HUES64 (cell line): ENCODE measurements at regions not wholly inside any gene's neighbourhood (a gene's known extent, or its start where the extent isn't known, plus 50 kb on each side); places are given as distances from the start of the nearest gene placed in this dataset.

Experiments
- H3K27ac ChIP-seq: 2 replicates; pipeline ENCODE4 v1.7.0; 2013; ENCODE audit warnings: low read depth, low read length, inconsistent platforms
- H3K27me3 ChIP-seq: 2 replicates; pipeline ENCODE4 v1.6.1; 2013; ENCODE audit warnings: mild to moderate bottlenecking, low read length; ENCODE audit not compliant: insufficient read depth
- H3K36me3 ChIP-seq: 2 replicates; pipeline ENCODE4 v1.6.1; 2013; ENCODE audit warnings: mild to moderate bottlenecking, low read length; ENCODE audit not compliant: insufficient read depth
- H3K4me1 ChIP-seq: 2 replicates; pipeline ENCODE4 v1.6.1; 2013; ENCODE audit warnings: mild to moderate bottlenecking, low read length, moderate library complexity; ENCODE audit not compliant: insufficient read depth
- H3K4me3 ChIP-seq: 2 replicates; pipeline ENCODE4 v1.5.1; 2013; ENCODE audit warnings: mild to moderate bottlenecking, low read length, moderate library complexity
- H3K9ac ChIP-seq: 2 replicates; pipeline ENCODE4 v1.6.1; 2013; ENCODE audit warnings: mild to moderate bottlenecking, low read depth, low read length
- H3K9me3 ChIP-seq: 2 replicates; pipeline ENCODE4 v1.6.1; 2013; ENCODE audit warnings: low read depth, low read length; ENCODE audit not compliant: insufficient read depth
- WGBS: fragments of 150-250, 120-280 bp; methylation state at CpG from one replicate; pipeline ENCODE4 v1.1.7; 2013; ENCODE audit warnings: missing lambda C conversion rate; 5-methylcytosine and 5-hydroxymethylcytosine counted together

GRCh38 chr19:23855676-23856075 is 59.0 kb upstream of the ZNF726 start:
- Histone ChIP-seq H3K4me3 (no peak overlapping the region), H3K36me3 (no peaks in the 10 kb centered on the region), H3K27ac (no peak overlapping the region), H3K4me1 (no peaks in the 10 kb centered on the region), H3K9ac (no peak overlapping the region), H3K27me3 (no peaks in the 10 kb centered on the region), H3K9me3 (peaks cover 65% of the 10 kb centered on the region)
- 76% methylated on average over 4 of the region's 4 CpGs for WGBS

GRCh38 chr19:23851966-23852365 is 62.7 kb upstream of the ZNF726 start:
- 95% methylated on average over 1 of the region's 5 CpGs for WGBS
- no peak overlapping the region for H3K9ac ChIP-seq
- H3K27ac ChIP-seq = no peak overlapping the region
- no peak overlapping the region for H3K4me3 ChIP-seq
- no peaks in the 10 kb centered on the region for H3K4me1 ChIP-seq
- no peaks in the 10 kb centered on the region for H3K27me3 ChIP-seq
- H3K36me3 ChIP-seq = no peaks in the 10 kb centered on the region
- H3K9me3 ChIP-seq = peaks cover 57% of the 10 kb centered on the region

DNA sequence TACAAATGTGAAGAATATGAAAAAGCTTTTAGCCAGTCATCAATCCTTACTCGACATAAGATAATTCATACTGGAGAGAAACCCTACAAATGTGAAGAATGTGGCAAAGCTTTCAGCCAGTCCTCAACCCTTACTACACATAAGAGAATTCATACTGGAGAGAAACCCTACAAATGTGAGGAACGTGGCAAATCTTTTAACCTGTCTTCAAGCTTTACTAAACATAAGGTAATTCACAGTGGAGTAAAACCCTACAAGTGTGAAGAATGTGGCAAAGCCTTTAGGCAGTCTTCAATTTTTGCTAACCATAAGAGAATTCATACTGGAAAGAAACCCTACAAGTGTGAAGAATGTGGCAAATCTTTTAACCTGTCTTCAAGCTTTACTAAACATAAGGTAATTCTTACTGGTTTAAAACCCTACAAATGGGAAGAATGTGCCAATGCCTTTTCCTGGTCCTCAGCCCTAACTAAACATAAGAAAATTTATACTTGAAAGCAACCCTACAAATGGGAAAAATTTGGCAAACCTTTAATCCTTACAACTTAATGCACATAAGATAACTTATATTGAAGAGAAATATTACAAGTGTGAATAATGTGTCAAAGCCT is 74.1 kb upstream of the ZNF681 start:
- Histone ChIP-seq H3K4me1 (no peaks in the 10 kb centered on the region), H3K36me3 (peaks cover 6% of the 10 kb centered on the region; the same call in 1 of the 2 replicates), H3K9ac (no peak overlapping the region), H3K9me3 (peaks cover 94% of the 10 kb centered on the region), H3K4me3 (no peak overlapping the region), H3K27ac (no peak overlapping the region), H3K27me3 (no peaks in the 10 kb centered on the region)
- 100% methylated on average over 2 of the region's 2 CpGs for WGBS

DNA sequence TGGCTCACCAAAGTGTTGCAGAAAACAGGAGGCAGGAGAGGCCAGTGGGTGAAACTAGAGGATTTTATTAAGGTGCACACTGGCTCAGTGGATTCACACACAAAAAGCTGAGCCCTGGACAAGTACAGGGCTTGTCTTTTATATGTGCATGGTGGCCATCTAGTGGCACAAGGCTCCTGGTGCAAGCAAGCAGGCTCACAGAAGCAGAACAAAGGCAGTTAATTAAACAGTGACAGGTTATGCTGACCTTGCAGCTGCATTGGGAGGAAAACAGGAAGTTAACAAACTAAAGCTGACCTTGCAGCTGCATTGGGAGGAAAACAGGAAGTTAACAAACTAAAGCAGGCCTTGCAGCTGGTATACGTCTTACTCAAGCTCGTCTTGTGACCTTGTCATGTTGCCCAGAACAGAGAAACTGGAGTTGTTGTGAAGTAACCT is 65.3 kb upstream of the ZNF681 start:
- H3K4me1 ChIP-seq = no peaks in the 10 kb centered on the region
- no peak overlapping the region for H3K9ac ChIP-seq
- peaks cover 71% of the 10 kb centered on the region for H3K9me3 ChIP-seq
- H3K36me3 ChIP-seq = peaks cover 18% of the 10 kb centered on the region
- 83% methylated on average over 2 of the region's 2 CpGs for WGBS
- H3K27ac ChIP-seq = no peak overlapping the region; the same call in 1 of the 2 replicates
- H3K4me3 ChIP-seq = no peak overlapping the region
- H3K27me3 ChIP-seq = no peaks in the 10 kb centered on the region

GRCh38 chr19:23822735-23823134 is 64.0 kb upstream of the ZNF681 start:
- peaks cover 13% of the 10 kb centered on the region for H3K36me3 ChIP-seq
- H3K4me1 ChIP-seq = no peaks in the 10 kb centered on the region
- H3K27ac ChIP-seq = no peak overlapping the region
- H3K9me3 ChIP-seq = peaks cover 70% of the 10 kb centered on the region
- 97% methylated on average over 1 of the region's 1 CpG for WGBS
- H3K9ac ChIP-seq = no peak overlapping the region
- H3K27me3 ChIP-seq = no peaks in the 10 kb centered on the region
- H3K4me3 ChIP-seq = no peak overlapping the region

- WGBS = 83% methylated on average over 4 of the region's 4 CpGs
- peaks cover 30% of the 10 kb centered on the region for H3K36me3 ChIP-seq
- H3K9me3 ChIP-seq = peaks cover 50% of the 10 kb centered on the region
- H3K27me3 ChIP-seq = no peaks in the 10 kb centered on the region
- H3K27ac ChIP-seq = no peak overlapping the region
- no peaks in the 10 kb centered on the region for H3K4me1 ChIP-seq
- H3K4me3 ChIP-seq = no peak overlapping the region
- no peak overlapping the region for H3K9ac ChIP-seq
These were observed 58.8 kb upstream of the ZNF681 start for GRCh38 chr19:23817519-23817918.

GRCh38 chr19:23810496-23810895 is 51.8 kb upstream of the ZNF681 start:
- Histone ChIP-seq H3K27me3 (no peaks in the 10 kb centered on the region), H3K4me1 (no peaks in the 10 kb centered on the region), H3K36me3 (peaks cover 51% of the 10 kb centered on the region), H3K27ac (no peak overlapping the region), H3K9ac (no peak overlapping the region), H3K4me3 (no peak overlapping the region), H3K9me3 (peaks cover 3% of the 10 kb centered on the region; the same call in 1 of the 2 replicates)
- 59% methylated on average over 3 of the region's 3 CpGs for WGBS
